Uterus (tissue), 3 donors: ENCODE measurements at regions not wholly inside any gene's neighbourhood (a gene's known extent, or its start where the extent isn't known, plus 50 kb on each side); places are given as distances from the start of the nearest gene placed in this dataset.

Source experiments
- DNase-seq, 2 donors: peaks; one replicate each; pipeline ENCODE4 v3.0.0-alpha.2; 2019 to 2020
- H3K27ac ChIP-seq, 2 donors: fragments of 200-600 bp; sonication (generic); 1 replicate in 1 of 2; 2 replicates in 1 of 2; pipeline ENCODE4 v1.5.1; 2016 to 2018
- H3K27me3 ChIP-seq, 2 donors: fragments of 200-600 bp; sonication (generic); one replicate each; pipeline ENCODE4 v1.5.1; 2018 to 2019; ENCODE audit warnings: control low read depth in 1 of 2
- H3K36me3 ChIP-seq, 2 donors: fragments of 200-600 bp; sonication (generic); one replicate each; pipeline ENCODE4 v1.5.1; 2019; ENCODE audit warnings: control low read depth in 1 of 2
- H3K4me1 ChIP-seq, 2 donors: fragments of 200-600 bp; sonication (generic); one replicate each; pipeline ENCODE4 v1.5.1; 2018 to 2019; ENCODE audit warnings: control low read depth in 1 of 2
- H3K4me3 ChIP-seq, 2 donors: fragments of 200-600 bp; sonication (generic); 1 replicate in 1 of 2; 2 replicates in 1 of 2; pipeline ENCODE4 v1.5.1; 2018 to 2019; ENCODE audit warnings: mild to moderate bottlenecking in 1 of 2
- H3K9me3 ChIP-seq, 2 donors: fragments of 200-600 bp; sonication (generic); one replicate each; pipeline ENCODE4 v1.5.1; 2019; ENCODE audit warnings: control low read depth in 1 of 2
- POLR2A ChIP-seq, 2 donors: fragments of 450-650 bp; IDR thresholded peaks; one replicate each; pipeline ENCODE4 v1.6.1; 2016; ENCODE audit warnings: antibody characterized with exemption in 2 of 2, mild to moderate bottlenecking in 1 of 2, moderate library complexity in 1 of 2
- intact Hi-C: fragments of 100-400 bp; cut with DNase I; formaldehyde crosslinking; loops from one replicate; pipeline ENCODE4 v1.15.1; 2023; ENCODE audit warnings: low total_unique reads
- TF ChIP-seq, protein P1 (sequence below), 4 experiments: fragments of 200-600 bp in 2 of 4; fragments of 450-650 bp in 2 of 4; sonication (generic) in 2 of 4; IDR thresholded peaks; one replicate each; pipeline ENCODE4 v1.5.1; 2016 to 2019; ENCODE audit warnings: antibody characterized with exemption in 4 of 4, mild to moderate bottlenecking in 2 of 4, moderate library complexity in 1 of 4
- donor health status: DM: yes; HTN: yes; CAD: no.

DNA sequence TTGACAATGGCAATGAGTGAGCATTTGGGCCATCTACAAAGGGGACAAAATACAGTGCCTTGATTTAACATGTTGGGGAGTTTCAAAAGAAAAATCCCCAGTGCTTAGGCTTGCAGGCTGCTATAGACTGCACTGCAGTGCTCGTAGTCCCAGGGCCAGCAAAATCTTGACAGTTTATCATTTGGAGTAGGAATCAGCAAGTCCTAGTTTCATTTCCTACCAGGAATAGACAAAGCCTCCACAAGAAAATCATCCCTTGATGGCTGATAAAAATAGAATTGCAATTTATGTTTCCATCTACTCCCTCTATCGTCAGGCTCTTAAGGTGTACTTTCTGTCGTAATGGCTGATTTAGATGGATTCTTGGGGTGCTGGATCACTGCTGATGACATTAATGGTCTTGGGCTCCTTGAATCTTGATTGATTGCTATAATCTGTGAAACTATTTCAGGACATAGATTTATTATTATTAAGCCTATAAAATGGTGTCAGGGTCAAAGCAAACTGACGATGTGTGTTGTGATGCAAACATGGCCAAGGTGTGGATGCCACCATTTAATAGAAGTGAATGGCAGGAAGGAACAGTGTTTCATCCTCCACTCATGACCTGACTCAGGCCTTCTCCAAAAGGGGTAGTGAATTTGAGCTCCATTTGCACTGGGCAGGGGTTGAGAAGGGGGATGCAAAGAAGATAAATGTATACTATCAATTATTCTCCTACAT is 171.7 kb downstream of the PIK3R1 start:
- H3K4me1 ChIP-seq: no peaks in the 10 kb centered on the region
- H3K4me3 ChIP-seq: no peak overlapping the region
- no peaks in the 10 kb centered on the region for H3K27me3 ChIP-seq
- TF ChIP-seq, protein P1, sequence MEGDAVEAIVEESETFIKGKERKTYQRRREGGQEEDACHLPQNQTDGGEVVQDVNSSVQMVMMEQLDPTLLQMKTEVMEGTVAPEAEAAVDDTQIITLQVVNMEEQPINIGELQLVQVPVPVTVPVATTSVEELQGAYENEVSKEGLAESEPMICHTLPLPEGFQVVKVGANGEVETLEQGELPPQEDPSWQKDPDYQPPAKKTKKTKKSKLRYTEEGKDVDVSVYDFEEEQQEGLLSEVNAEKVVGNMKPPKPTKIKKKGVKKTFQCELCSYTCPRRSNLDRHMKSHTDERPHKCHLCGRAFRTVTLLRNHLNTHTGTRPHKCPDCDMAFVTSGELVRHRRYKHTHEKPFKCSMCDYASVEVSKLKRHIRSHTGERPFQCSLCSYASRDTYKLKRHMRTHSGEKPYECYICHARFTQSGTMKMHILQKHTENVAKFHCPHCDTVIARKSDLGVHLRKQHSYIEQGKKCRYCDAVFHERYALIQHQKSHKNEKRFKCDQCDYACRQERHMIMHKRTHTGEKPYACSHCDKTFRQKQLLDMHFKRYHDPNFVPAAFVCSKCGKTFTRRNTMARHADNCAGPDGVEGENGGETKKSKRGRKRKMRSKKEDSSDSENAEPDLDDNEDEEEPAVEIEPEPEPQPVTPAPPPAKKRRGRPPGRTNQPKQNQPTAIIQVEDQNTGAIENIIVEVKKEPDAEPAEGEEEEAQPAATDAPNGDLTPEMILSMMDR (IDR thresholded peaks at IDR 0.05): no peak
- no peak for TF ChIP-seq POLR2A (IDR thresholded peaks at IDR 0.05)
- H3K36me3 ChIP-seq: no peaks in the 10 kb centered on the region
- DNase-seq: no peak
- intact Hi-C loops: no loop called here
- no peaks in the 10 kb centered on the region for H3K9me3 ChIP-seq
- H3K27ac ChIP-seq: no peak overlapping the region

DNA sequence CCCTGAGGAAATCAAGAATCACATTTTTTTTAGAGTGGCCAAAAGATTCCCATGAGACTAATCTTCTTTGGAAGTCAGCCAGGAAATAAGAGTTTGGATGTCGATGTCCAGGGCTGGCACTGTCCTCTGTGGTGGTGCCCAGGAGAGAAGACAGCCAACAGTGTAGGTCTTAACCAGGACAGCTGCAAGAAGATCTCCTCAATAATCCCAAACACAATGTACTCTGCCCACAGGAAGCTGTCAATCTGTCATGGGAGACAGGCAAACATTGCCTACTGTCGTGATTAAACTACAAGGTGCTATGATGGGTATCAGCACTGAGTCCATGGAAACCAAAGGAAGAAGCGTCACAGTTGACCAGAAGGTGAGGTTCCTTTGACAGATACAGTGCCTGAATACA is 174.1 kb downstream of the PIK3R1 start:
- Histone ChIP-seq H3K4me1 (no peaks in the 10 kb centered on the region), H3K27ac (no peak overlapping the region), H3K4me3 (no peak overlapping the region), H3K27me3 (no peaks in the 10 kb centered on the region), H3K36me3 (no peaks in the 10 kb centered on the region), H3K9me3 (no peaks in the 10 kb centered on the region)
- intact Hi-C loops: no loop called here
- TF ChIP-seq, protein P1 (IDR thresholded peaks at IDR 0.05): no peak
- no peak for TF ChIP-seq POLR2A (IDR thresholded peaks at IDR 0.05)
- DNase-seq: no peak

DNA sequence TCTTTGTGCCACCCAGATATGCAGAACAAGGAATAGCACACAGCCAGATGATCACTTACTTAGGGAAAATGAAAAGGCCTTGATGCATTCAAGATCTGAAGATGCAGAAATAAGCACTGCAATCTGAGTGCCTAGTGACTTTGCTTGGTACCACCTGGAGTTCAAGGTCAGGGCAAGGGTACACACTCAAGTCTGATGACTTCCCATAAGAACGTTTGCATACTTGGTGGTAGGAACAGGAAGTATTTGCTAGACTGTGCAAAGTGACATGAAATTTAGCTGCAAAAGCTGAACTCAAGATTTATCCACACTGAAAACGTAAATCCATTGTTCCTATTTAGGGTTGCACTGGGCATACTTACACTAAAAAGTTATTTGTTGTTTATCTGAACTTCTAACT is 177.1 kb downstream of the PIK3R1 start:
- intact Hi-C loops: no loop called here
- H3K9me3 ChIP-seq: no peaks in the 10 kb centered on the region
- no peaks in the 10 kb centered on the region for H3K36me3 ChIP-seq
- H3K4me3 ChIP-seq: no peak overlapping the region
- no peaks in the 10 kb centered on the region for H3K4me1 ChIP-seq
- H3K27ac ChIP-seq: no peak overlapping the region
- TF ChIP-seq, protein P1 (IDR thresholded peaks at IDR 0.05): no peak
- TF ChIP-seq POLR2A (IDR thresholded peaks at IDR 0.05): no peak
- H3K27me3 ChIP-seq: no peaks in the 10 kb centered on the region
- DNase-seq: no peak

DNA sequence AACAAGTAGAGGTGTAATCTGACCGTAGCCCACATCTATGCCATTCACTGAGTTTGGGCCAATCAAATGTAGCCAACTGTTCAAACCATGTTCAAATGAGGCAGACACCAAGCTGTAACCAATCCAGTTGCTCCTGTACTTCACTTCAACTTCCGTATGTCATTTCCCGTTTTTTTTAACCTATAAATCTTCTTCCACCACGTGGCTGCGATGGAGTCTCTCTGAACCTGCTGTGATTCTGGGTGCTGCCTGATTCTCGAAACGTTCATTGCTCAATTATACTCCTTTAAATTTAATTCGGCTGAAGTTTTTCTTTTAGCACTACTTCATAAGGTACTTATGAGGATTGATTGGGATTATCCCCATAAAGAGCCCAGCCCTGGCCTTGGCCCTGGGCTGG is 179.7 kb downstream of the PIK3R1 start:
- no peak for TF ChIP-seq POLR2A (IDR thresholded peaks at IDR 0.05)
- TF ChIP-seq, protein P1 (IDR thresholded peaks at IDR 0.05): no peak
- Histone ChIP-seq H3K9me3 (no peaks in the 10 kb centered on the region), H3K27ac (no peak overlapping the region), H3K4me1 (no peaks in the 10 kb centered on the region), H3K27me3 (no peaks in the 10 kb centered on the region), H3K36me3 (no peaks in the 10 kb centered on the region), H3K4me3 (no peak overlapping the region)
- no peak for DNase-seq
- intact Hi-C loops: no loop called here

DNA sequence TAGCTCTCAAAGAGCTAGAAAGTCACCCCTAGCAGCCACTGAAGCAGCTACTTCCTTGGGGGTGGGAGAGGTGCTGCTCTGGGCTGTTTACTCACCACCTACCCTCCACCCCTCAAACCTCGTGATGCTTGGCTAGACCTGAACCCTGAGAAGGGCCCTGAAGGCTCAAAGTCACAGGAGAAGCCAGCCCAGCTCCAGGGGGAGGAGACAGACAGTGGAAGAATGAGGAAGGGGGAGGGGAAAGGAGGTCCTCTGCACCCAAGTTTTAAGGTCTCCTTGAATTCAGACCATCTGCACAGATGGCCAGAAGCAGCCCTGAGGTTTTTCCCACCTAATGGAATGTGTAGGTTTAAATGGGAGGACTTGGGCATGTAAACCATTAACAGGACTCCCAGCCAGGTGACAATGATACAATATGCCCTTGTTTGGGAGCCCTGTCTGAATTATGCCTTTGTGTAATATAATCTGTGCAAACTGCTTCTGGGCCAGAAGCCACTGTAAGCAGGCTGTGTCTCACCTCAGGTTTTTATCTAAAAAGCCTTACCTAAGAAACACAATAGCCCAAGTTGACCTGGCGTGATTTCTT is 180.5 kb downstream of the PIK3R1 start:
- TF ChIP-seq, protein P1 (IDR thresholded peaks at IDR 0.05): no peak
- TF ChIP-seq POLR2A (IDR thresholded peaks at IDR 0.05): no peak
- H3K9me3 ChIP-seq: no peaks in the 10 kb centered on the region
- no peak overlapping the region for H3K27ac ChIP-seq
- intact Hi-C loops: no loop called here
- no peak overlapping the region for H3K4me3 ChIP-seq
- no peaks in the 10 kb centered on the region for H3K27me3 ChIP-seq
- H3K4me1 ChIP-seq: no peaks in the 10 kb centered on the region
- no peaks in the 10 kb centered on the region for H3K36me3 ChIP-seq
- no peak for DNase-seq
